ENCODE measurements at regions not wholly inside any gene's neighbourhood (a gene's known extent, or its start where the extent isn't known, plus 50 kb on each side); places are given as distances from the start of the nearest gene placed in this dataset.

- TF ChIP-seq CTCF (IDR thresholded peaks at IDR 0.05) (no peak), POLR2A (IDR thresholded peaks at IDR 0.05) (no peak)
These were observed 266.9 kb downstream of the RPS24 start for GRCh38 chr10:78300526-78300925.

Data from right lobe of liver (tissue), 4 donors.